ENCODE measurements at regions not wholly inside any gene's neighbourhood (a gene's known extent, or its start where the extent isn't known, plus 50 kb on each side); places are given as distances from the start of the nearest gene placed in this dataset.
"Not testable (repeated sequence)": the region's sequence is repeated elsewhere in the genome, so short reads cannot be mapped to it uniquely, and the experiment has no call there.

DNA sequence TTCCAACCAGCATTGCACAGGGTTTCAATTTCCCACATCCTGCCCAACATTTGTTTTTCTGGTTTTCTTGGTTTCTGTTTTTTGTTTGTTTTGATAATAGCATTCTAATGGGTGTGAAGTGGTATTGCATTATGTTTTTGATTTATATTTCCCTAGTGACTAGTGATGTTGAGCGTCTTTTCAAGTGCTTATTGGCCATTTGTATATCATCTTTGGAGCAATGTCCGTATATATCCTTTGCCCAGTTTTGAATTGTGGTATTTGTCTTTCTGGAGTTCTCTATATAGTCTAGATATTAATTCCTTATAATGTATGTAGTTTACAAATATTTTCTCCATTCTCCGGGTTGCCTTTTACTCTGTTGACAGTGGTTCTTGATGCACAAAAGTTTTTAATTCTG is 2168.1 kb upstream of the DEFB115 start:
- H4K20me1 ChIP-seq (ENCODE audit: insufficient read depth, low read length); DNase-seq (ENCODE audit: low spot score); H3K4me3 ChIP-seq (ENCODE audit: low read depth, low read length, poor library complexity, severe bottlenecking); H3K27ac ChIP-seq (ENCODE audit: low read depth, low read length, poor library complexity, severe bottlenecking); H3K36me3 ChIP-seq (ENCODE audit: insufficient read depth, low read length); intact Hi-C loops (cut with micrococcal nuclease; ENCODE audit: unreplicated experiment); POLR2A ChIA-PET; H3K9me2 ChIP-seq (ENCODE audit: insufficient read depth, low read length); BruUV-seq (replicated peaks); H3K4me2 ChIP-seq (ENCODE audit: low read length); H3K79me2 ChIP-seq (ENCODE audit: insufficient read depth, low read depth, low read length); H2AFZ ChIP-seq (ENCODE audit: low read length); CTCF ChIA-PET (ENCODE audit: unreplicated experiment); H3K4me1 ChIP-seq (ENCODE audit: insufficient read depth, low read length, poor library complexity, severe bottlenecking): not testable (repeated sequence)
- H3K9me3 ChIP-seq (ENCODE audit: low read length): peaks cover 18% of the 10 kb centered on the region; the same call in 1 of the 2 replicates

DNA sequence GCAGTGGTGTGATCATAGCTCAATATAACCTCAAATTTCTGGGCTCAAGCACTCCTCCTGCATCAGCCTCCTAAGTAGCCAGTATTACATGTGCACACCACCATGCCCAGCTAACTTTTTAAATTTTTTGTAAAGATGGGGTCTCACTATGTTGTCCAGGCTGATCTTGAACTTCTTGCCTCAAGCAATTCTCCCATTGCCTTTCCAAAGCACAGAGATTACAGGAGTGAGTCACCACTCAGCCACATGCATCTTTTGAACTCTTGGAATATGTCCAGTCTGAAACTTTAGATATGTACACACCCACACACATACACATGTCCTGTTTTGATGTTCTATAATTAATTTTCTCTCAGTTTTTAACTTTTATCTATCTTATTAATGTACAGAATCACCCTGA is 2163.5 kb upstream of the DEFB115 start:
- H3K9me2 ChIP-seq (ENCODE audit: insufficient read depth, low read length); H2AFZ ChIP-seq (ENCODE audit: low read length); DNase-seq (ENCODE audit: low spot score); H3K4me2 ChIP-seq (ENCODE audit: low read length); H3K27ac ChIP-seq (ENCODE audit: low read depth, low read length, poor library complexity, severe bottlenecking); H3K4me1 ChIP-seq (ENCODE audit: insufficient read depth, low read length, poor library complexity, severe bottlenecking); CTCF ChIA-PET (ENCODE audit: unreplicated experiment); H4K20me1 ChIP-seq (ENCODE audit: insufficient read depth, low read length); H3K79me2 ChIP-seq (ENCODE audit: insufficient read depth, low read depth, low read length); BruUV-seq (replicated peaks); H3K36me3 ChIP-seq (ENCODE audit: insufficient read depth, low read length); H3K9me3 ChIP-seq (ENCODE audit: low read length); intact Hi-C loops (cut with micrococcal nuclease; ENCODE audit: unreplicated experiment); H3K4me3 ChIP-seq (ENCODE audit: low read depth, low read length, poor library complexity, severe bottlenecking): not testable (repeated sequence)
- POLR2A ChIA-PET: interaction anchor here (0.6 kb wide), 1 partner anchor 50 kb away, joined by 3 read pairs; no protein-coding TSS in a partner anchor

DNA sequence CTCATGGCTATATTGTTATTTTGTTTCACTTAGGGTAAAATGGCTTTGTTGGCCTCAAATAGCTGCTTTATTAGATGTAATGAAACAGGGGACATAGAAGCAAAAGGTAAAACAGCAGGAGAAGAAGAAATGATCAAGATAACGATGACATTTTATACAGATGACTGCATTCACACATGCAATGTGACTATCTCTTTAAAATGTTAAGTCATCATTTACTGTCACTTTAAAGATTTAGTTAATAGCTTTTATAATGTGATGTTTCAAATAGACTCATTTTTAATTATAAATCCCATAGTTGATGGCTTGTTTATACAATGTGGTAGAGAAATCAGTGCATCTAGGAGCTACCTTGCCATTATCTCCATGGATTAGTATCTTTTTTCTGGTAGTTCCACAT is 2160.8 kb upstream of the DEFB115 start:
- H3K4me3 ChIP-seq (ENCODE audit: low read depth, low read length, poor library complexity, severe bottlenecking); H3K4me2 ChIP-seq (ENCODE audit: low read length); H3K27ac ChIP-seq (ENCODE audit: low read depth, low read length, poor library complexity, severe bottlenecking); intact Hi-C loops (cut with micrococcal nuclease; ENCODE audit: unreplicated experiment); H3K36me3 ChIP-seq (ENCODE audit: insufficient read depth, low read length); CTCF ChIA-PET (ENCODE audit: unreplicated experiment); H3K9me3 ChIP-seq (ENCODE audit: low read length); DNase-seq (ENCODE audit: low spot score); H4K20me1 ChIP-seq (ENCODE audit: insufficient read depth, low read length); H3K4me1 ChIP-seq (ENCODE audit: insufficient read depth, low read length, poor library complexity, severe bottlenecking); H3K79me2 ChIP-seq (ENCODE audit: insufficient read depth, low read depth, low read length); POLR2A ChIA-PET; H3K9me2 ChIP-seq (ENCODE audit: insufficient read depth, low read length); BruUV-seq (replicated peaks); H2AFZ ChIP-seq (ENCODE audit: low read length): not testable (repeated sequence)

DNA sequence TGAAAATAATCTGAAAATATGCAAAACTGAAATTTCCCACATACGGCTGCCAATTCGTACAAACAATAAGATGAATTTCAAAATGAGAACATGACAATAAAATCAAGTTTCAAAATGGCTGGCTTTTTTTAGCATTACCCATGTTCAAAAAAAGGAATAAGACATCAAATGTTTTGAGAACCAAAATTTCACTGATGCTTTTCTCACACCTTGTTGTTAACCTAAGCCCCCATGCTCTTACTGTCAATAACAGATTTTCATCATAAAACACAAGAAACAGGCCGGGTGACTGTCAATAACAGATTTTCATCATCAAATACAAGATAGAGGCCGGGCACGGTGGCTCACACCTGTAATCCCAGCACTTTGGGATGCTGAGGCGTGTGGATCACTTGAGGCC is 2149.6 kb upstream of the DEFB115 start:
- POLR2A ChIA-PET; H3K79me2 ChIP-seq (ENCODE audit: insufficient read depth, low read depth, low read length); H3K4me2 ChIP-seq (ENCODE audit: low read length); intact Hi-C loops (cut with micrococcal nuclease; ENCODE audit: unreplicated experiment); H2AFZ ChIP-seq (ENCODE audit: low read length); H3K4me1 ChIP-seq (ENCODE audit: insufficient read depth, low read length, poor library complexity, severe bottlenecking); H3K36me3 ChIP-seq (ENCODE audit: insufficient read depth, low read length); H3K9me3 ChIP-seq (ENCODE audit: low read length); CTCF ChIA-PET (ENCODE audit: unreplicated experiment); BruUV-seq (replicated peaks); H3K27ac ChIP-seq (ENCODE audit: low read depth, low read length, poor library complexity, severe bottlenecking); DNase-seq (ENCODE audit: low spot score); H3K4me3 ChIP-seq (ENCODE audit: low read depth, low read length, poor library complexity, severe bottlenecking); H4K20me1 ChIP-seq (ENCODE audit: insufficient read depth, low read length); H3K9me2 ChIP-seq (ENCODE audit: insufficient read depth, low read length): not testable (repeated sequence)

DNA sequence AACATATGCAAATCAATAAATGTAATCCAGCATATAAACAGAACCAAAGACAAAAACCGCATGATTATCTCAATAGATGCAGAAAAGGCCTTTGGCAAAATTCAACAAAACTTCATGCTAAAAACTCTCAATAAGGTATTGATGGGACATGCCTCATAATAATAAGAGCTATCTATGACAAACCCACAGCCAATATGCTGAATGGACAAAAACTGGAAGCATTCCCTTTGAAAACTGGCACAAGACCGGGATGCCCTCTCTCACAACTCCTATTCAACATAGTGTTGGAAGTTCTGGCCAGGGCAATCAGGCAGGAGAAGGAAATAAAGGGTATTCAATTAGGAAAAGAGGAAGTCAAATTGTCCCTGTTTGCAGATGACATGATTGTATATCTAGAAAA is 2148.1 kb upstream of the DEFB115 start:
- H3K36me3 ChIP-seq (ENCODE audit: insufficient read depth, low read length); DNase-seq (ENCODE audit: low spot score); H3K4me1 ChIP-seq (ENCODE audit: insufficient read depth, low read length, poor library complexity, severe bottlenecking); H3K4me2 ChIP-seq (ENCODE audit: low read length); BruUV-seq (replicated peaks); H4K20me1 ChIP-seq (ENCODE audit: insufficient read depth, low read length); H3K27ac ChIP-seq (ENCODE audit: low read depth, low read length, poor library complexity, severe bottlenecking); POLR2A ChIA-PET; H3K9me3 ChIP-seq (ENCODE audit: low read length); CTCF ChIA-PET (ENCODE audit: unreplicated experiment); intact Hi-C loops (cut with micrococcal nuclease; ENCODE audit: unreplicated experiment); H3K9me2 ChIP-seq (ENCODE audit: insufficient read depth, low read length); H3K79me2 ChIP-seq (ENCODE audit: insufficient read depth, low read depth, low read length); H2AFZ ChIP-seq (ENCODE audit: low read length); H3K4me3 ChIP-seq (ENCODE audit: low read depth, low read length, poor library complexity, severe bottlenecking): not testable (repeated sequence)

DNA sequence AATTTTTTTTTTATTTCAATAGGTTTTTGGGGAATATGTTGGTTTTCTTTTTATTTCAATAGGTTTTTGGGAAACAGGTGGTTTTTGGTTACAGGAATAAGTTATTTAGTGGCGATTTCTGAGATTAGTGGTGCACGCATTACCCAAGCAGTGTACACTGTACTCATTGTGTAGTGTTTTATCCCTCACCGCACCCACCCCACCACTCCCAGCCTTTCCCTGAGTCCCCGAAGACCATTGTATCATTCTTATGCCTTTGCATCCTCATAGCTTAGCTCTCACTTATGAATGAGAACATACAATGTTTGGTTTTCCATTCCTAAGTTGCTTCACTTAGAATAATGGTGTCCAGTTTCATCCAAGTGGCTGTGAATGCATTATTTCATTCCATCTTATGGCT is 2142.4 kb upstream of the DEFB115 start:
- H3K4me3 ChIP-seq (ENCODE audit: low read depth, low read length, poor library complexity, severe bottlenecking); H4K20me1 ChIP-seq (ENCODE audit: insufficient read depth, low read length); BruUV-seq (replicated peaks); H3K4me2 ChIP-seq (ENCODE audit: low read length); H2AFZ ChIP-seq (ENCODE audit: low read length); POLR2A ChIA-PET; DNase-seq (ENCODE audit: low spot score); H3K9me2 ChIP-seq (ENCODE audit: insufficient read depth, low read length); CTCF ChIA-PET (ENCODE audit: unreplicated experiment); H3K9me3 ChIP-seq (ENCODE audit: low read length); H3K27ac ChIP-seq (ENCODE audit: low read depth, low read length, poor library complexity, severe bottlenecking); H3K4me1 ChIP-seq (ENCODE audit: insufficient read depth, low read length, poor library complexity, severe bottlenecking); H3K79me2 ChIP-seq (ENCODE audit: insufficient read depth, low read depth, low read length); H3K36me3 ChIP-seq (ENCODE audit: insufficient read depth, low read length); intact Hi-C loops (cut with micrococcal nuclease; ENCODE audit: unreplicated experiment): not testable (repeated sequence)
